Astrocyte (in vitro differentiated cells and primary cell): ENCODE measurements at regions not wholly inside any gene's neighbourhood (a gene's known extent, or its start where the extent isn't known, plus 50 kb on each side); places are given as distances from the start of the nearest gene placed in this dataset.

Source experiments
- DNase-seq: peaks from one replicate; pipeline ENCODE4 v3.0.0-alpha.2; 2010; ENCODE audit warnings: low read depth
- FAIRE-seq: peaks from 2 replicates; lab custom pipeline; 2011; peaks lifted over from hg19 to GRCh38; lab: Jason Lieb, UNC
- H2AFZ ChIP-seq: 2 replicates; pipeline ENCODE4 v1.6.0; 2012; ENCODE audit warnings: low read depth, low read length, inconsistent platforms
- H3K27ac ChIP-seq: 2 replicates; pipeline ENCODE4 v1.5.1; 2011; ENCODE audit warnings: low read depth, low read length, inconsistent platforms
- H3K27me3 ChIP-seq: 2 replicates; pipeline ENCODE4 v1.6.0; 2011; ENCODE audit warnings: low read length, inconsistent platforms; ENCODE audit not compliant: insufficient read depth
- H3K36me3 ChIP-seq: 2 replicates; pipeline ENCODE4 v1.5.1; 2011; ENCODE audit warnings: low read length, inconsistent platforms; ENCODE audit not compliant: insufficient read depth
- H3K4me1 ChIP-seq: 2 replicates; pipeline ENCODE4 v1.5.1; 2011; ENCODE audit warnings: low read length, inconsistent platforms; ENCODE audit not compliant: insufficient read depth
- H3K4me2 ChIP-seq: 2 replicates; pipeline ENCODE4 v1.6.0; 2012; ENCODE audit warnings: low read length, inconsistent platforms
- H3K4me3 ChIP-seq: 2 replicates; pipeline ENCODE4 v1.5.1; 2011; ENCODE audit warnings: low read depth, mild to moderate bottlenecking, low read length, inconsistent platforms; ENCODE audit not compliant: insufficient read depth
- H3K79me2 ChIP-seq: 2 replicates; pipeline ENCODE4 v1.6.0; 2012; ENCODE audit warnings: mild to moderate bottlenecking, low read length, inconsistent platforms; ENCODE audit not compliant: insufficient read depth
- H3K9ac ChIP-seq: 2 replicates; pipeline ENCODE4 v1.6.0; 2012; ENCODE audit warnings: mild to moderate bottlenecking, low read length, inconsistent platforms
- H3K9me3 ChIP-seq: 2 replicates; pipeline ENCODE4 v1.5.1; 2012; ENCODE audit warnings: low read depth, mild to moderate bottlenecking, low read length, inconsistent platforms; ENCODE audit not compliant: insufficient read depth
- H4K20me1 ChIP-seq: 2 replicates; pipeline ENCODE4 v1.6.0; 2012; ENCODE audit warnings: low read length, inconsistent platforms; ENCODE audit not compliant: insufficient read depth
- H3K27ac Mint-ChIP-seq: one replicate; pipeline ENCODE4 v1.8.0; 2021; ENCODE audit warnings: mild to moderate bottlenecking, mixed read lengths; ENCODE audit not compliant: unreplicated experiment
- H3K27me3 Mint-ChIP-seq: one replicate; pipeline ENCODE4 v1.8.0; 2021; ENCODE audit warnings: low read depth, mixed read lengths; ENCODE audit not compliant: unreplicated experiment
- H3K36me3 Mint-ChIP-seq: one replicate; pipeline ENCODE4 v1.8.0; 2021; ENCODE audit warnings: low read depth, mixed read lengths; ENCODE audit not compliant: unreplicated experiment
- H3K4me1 Mint-ChIP-seq: one replicate; pipeline ENCODE4 v1.8.0; 2021; ENCODE audit warnings: low read depth, mixed read lengths; ENCODE audit not compliant: unreplicated experiment
- H3K4me3 Mint-ChIP-seq: one replicate; pipeline ENCODE4 v1.8.0; 2021; ENCODE audit warnings: mild to moderate bottlenecking, moderate library complexity, mixed read lengths; ENCODE audit not compliant: unreplicated experiment
- H3K9me3 Mint-ChIP-seq: one replicate; pipeline ENCODE4 v1.8.0; 2021; ENCODE audit warnings: mild to moderate bottlenecking, mixed read lengths; ENCODE audit not compliant: unreplicated experiment
- CTCF ChIP-seq: IDR thresholded peaks from 2 replicates; pipeline ENCODE4 v1.5.1; 2011; ENCODE audit warnings: low read depth, mild to moderate bottlenecking, inconsistent platforms, low read length, moderate library complexity; ENCODE audit not compliant: insufficient read depth
- EZH2 ChIP-seq: IDR thresholded peaks from 2 replicates; pipeline ENCODE4 v1.6.1; 2012; ENCODE audit warnings: mild to moderate bottlenecking, low read length, inconsistent platforms; ENCODE audit not compliant: insufficient read depth

DNA sequence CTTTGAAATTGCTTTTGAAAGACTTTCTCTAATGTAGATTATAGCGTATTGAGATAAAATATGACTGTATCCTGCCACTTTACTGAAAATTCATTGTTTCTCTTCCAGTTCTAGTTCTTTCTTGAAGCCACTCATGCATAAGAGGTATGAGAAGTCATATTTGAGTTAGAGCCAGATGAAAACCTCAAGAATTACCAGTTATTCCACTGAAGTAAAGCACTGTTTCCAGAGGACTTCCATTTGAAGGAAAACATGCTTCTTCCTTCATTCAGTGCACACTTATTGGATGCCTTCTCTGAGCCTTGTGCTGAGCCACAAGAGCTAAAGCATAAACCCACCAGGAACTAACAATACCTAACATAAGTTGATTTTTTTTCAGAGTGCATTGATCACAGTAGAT is 513.4 kb downstream of the ZNF385D start:
- Histone ChIP-seq H3K4me3 (no peak overlapping the region), H3K4me1 (no peaks in the 10 kb centered on the region), H3K4me2 (no peak overlapping the region), H3K36me3 (no peaks in the 10 kb centered on the region), H3K9me3 (no peaks in the 10 kb centered on the region), H3K27me3 (no peaks in the 10 kb centered on the region), H3K79me2 (no peaks in the 10 kb centered on the region), H3K9ac (no peak overlapping the region), H4K20me1 (no peaks in the 10 kb centered on the region), H2AFZ (no peak overlapping the region), H3K27ac (no peak overlapping the region)
- Mint-ChIP-seq H3K27me3 (no peaks in the 10 kb centered on the region), H3K4me1 (no peaks in the 10 kb centered on the region), H3K9me3 (peaks cover 2% of the 10 kb centered on the region), H3K27ac (no peak overlapping the region), H3K36me3 (no peaks in the 10 kb centered on the region), H3K4me3 (no peak overlapping the region)
- FAIRE-seq (no peak), DNase-seq (peak; percentile 88)
- TF ChIP-seq CTCF: no peak
- TF ChIP-seq EZH2: no peak

- Histone ChIP-seq H3K9ac (no peak overlapping the region), H3K27ac (no peak overlapping the region), H3K4me3 (no peak overlapping the region), H3K36me3 (no peaks in the 10 kb centered on the region), H3K4me2 (no peak overlapping the region), H3K9me3 (no peaks in the 10 kb centered on the region), H3K27me3 (no peaks in the 10 kb centered on the region), H3K79me2 (no peaks in the 10 kb centered on the region), H2AFZ (no peak overlapping the region), H3K4me1 (no peaks in the 10 kb centered on the region), H4K20me1 (no peaks in the 10 kb centered on the region)
- TF ChIP-seq CTCF: no peak
- no peak for TF ChIP-seq EZH2
- Mint-ChIP-seq H3K27me3 (no peaks in the 10 kb centered on the region), H3K4me3 (no peak overlapping the region), H3K36me3 (no peaks in the 10 kb centered on the region), H3K4me1 (no peaks in the 10 kb centered on the region), H3K9me3 (peaks cover 2% of the 10 kb centered on the region), H3K27ac (no peak overlapping the region)
- DNase-seq (no peak), FAIRE-seq (no peak)
Observed at GRCh38 chr3:21235491-21235890, 515.5 kb downstream of the ZNF385D start.

DNA sequence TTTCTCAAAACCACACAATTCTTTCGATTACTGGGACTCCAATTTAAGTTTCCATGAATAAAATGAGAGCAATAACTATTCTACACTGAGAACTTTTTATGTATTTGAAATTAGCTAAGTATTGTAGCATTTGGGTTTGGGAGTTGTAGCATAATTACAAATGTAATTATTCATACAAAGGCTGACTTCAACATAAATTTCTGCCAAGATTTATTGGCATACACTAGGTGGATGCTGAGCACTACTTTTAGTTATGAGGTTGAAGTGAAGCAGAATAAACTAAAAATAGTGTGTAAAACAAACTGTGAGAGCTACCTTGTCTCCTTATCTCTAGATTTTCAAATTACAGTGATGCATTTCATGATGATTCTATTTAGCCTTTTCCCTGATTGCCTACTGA is 516.1 kb downstream of the ZNF385D start:
- no peaks in the 10 kb centered on the region for H3K36me3 ChIP-seq
- H2AFZ ChIP-seq: no peak overlapping the region
- H4K20me1 ChIP-seq: no peaks in the 10 kb centered on the region
- H3K9me3 Mint-ChIP-seq: peaks cover 2% of the 10 kb centered on the region
- no peaks in the 10 kb centered on the region for H3K4me1 Mint-ChIP-seq
- H3K79me2 ChIP-seq: no peaks in the 10 kb centered on the region
- H3K4me3 ChIP-seq: no peak overlapping the region
- H3K36me3 Mint-ChIP-seq: no peaks in the 10 kb centered on the region
- no peak for TF ChIP-seq EZH2
- DNase-seq: no peak
- H3K4me2 ChIP-seq: no peak overlapping the region
- H3K9me3 ChIP-seq: no peaks in the 10 kb centered on the region
- no peak for FAIRE-seq
- no peak overlapping the region for H3K27ac ChIP-seq
- H3K9ac ChIP-seq: no peak overlapping the region
- H3K27me3 ChIP-seq: no peaks in the 10 kb centered on the region
- H3K4me1 ChIP-seq: no peaks in the 10 kb centered on the region
- H3K27ac Mint-ChIP-seq: no peak overlapping the region
- H3K27me3 Mint-ChIP-seq: no peaks in the 10 kb centered on the region
- no peak overlapping the region for H3K4me3 Mint-ChIP-seq
